ENCODE measurements at regions not wholly inside any gene's neighbourhood (a gene's known extent, or its start where the extent isn't known, plus 50 kb on each side); places are given as distances from the start of the nearest gene placed in this dataset.

DNA sequence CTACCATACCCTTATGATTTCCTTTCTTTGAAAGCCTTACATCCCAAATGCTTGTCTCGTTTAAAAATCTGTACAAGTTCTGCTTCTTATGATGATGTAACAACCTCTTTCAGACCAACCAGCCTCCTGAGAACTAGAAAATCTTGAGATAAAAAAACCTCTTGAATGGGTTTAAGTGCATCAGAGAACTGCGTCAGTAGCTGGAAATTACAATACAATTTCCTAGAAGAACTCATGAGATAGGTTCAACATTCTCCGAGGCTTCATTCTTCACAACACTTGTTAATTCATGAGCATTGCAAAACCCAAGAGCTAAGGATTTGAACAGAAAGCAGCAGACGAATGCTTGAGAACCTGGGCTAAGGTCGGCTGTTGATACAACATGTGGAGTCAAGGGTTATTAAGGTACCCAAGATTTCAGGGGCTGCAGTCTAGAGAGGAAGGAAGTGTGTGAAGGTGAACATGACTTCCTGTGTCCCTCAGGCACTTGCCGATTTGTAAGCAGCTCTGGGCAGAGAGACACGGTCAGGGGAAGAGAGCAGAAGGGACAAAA lies 286.0 kb downstream of the ICE1 start:
- Mint-ChIP-seq H3K27ac (no peak overlapping the region), H3K4me1 (ENCODE audit: low read depth in 2 of 2) (no peaks in the 10 kb centered on the region), H3K4me3 (no peak overlapping the region), H3K27me3 (peaks cover 5 to 8% of the 10 kb centered on the region in 2 donors), H3K9me3 (no peaks in the 10 kb centered on the region), H3K36me3 (no peaks in the 10 kb centered on the region)
- no peak for DNase-seq (ENCODE audit: low spot score)
- no peak for ATAC-seq

DNA sequence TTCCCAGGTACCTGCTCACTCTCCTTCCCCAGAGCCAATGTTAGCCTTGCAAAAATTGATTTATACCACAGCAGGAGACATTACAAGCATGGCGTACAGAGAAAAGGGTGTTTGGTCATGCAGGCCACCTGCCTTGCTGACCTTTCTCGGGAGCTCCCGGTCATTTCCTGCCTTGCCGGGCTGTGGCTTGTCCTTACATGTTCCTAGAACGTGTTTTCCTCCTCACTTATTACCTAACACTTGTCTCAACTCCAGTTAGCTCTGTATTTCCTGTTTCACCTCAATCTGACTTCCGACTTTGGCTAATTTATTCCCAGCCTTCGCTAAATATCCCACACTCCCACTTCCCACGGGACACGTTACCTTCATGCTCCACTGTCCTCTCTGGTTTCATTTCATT lies 282.5 kb downstream of the ICE1 start:
- H3K9me3 Mint-ChIP-seq: no peaks in the 10 kb centered on the region
- peaks cover 5 to 15% of the 10 kb centered on the region in 2 donors for H3K27me3 Mint-ChIP-seq
- no peaks in the 10 kb centered on the region for H3K4me1 Mint-ChIP-seq (ENCODE audit: low read depth in 2 of 2)
- no peak overlapping the region for H3K4me3 Mint-ChIP-seq
- no peak for ATAC-seq
- no peaks in the 10 kb centered on the region for H3K36me3 Mint-ChIP-seq
- DNase-seq (ENCODE audit: low spot score): no peak
- H3K27ac Mint-ChIP-seq: no peak overlapping the region

DNA sequence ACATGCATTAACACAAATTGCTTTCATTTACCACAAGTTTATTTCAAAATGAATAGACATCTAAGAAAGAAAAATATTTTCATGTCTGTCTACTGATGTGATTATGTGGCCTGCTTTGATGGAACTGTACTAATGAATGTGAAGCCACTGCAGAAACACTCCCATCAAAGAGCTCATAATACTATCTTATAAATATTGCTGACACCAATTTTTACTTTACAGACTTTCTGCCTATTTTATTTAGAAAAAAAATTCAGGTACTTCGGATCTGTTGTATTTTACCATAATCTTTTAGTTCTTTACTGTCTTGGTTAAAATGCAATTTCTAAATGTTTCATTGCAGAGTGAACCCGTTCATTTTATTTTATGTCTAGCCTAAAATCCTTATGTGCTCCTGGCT lies 281.9 kb downstream of the ICE1 start:
- Mint-ChIP-seq H3K4me3 (no peak overlapping the region), H3K4me1 (ENCODE audit: low read depth in 2 of 2) (no peaks in the 10 kb centered on the region), H3K9me3 (no peaks in the 10 kb centered on the region), H3K27ac (no peak overlapping the region), H3K27me3 (peaks cover 5 to 16% of the 10 kb centered on the region in 2 donors), H3K36me3 (no peaks in the 10 kb centered on the region)
- no peak for ATAC-seq
- no peak for DNase-seq (ENCODE audit: low spot score)

GRCh38 chr5:5702934-5703333 lies 280.5 kb downstream of the ICE1 start:
- Mint-ChIP-seq H3K4me1 (ENCODE audit: low read depth in 2 of 2) (no peaks in the 10 kb centered on the region), H3K9me3 (no peaks in the 10 kb centered on the region), H3K27me3 (peaks cover 5 to 16% of the 10 kb centered on the region in 2 donors), H3K27ac (no peak overlapping the region), H3K4me3 (no peak overlapping the region), H3K36me3 (no peaks in the 10 kb centered on the region)
- ATAC-seq (no peak), DNase-seq (ENCODE audit: low spot score) (no peak)

DNA sequence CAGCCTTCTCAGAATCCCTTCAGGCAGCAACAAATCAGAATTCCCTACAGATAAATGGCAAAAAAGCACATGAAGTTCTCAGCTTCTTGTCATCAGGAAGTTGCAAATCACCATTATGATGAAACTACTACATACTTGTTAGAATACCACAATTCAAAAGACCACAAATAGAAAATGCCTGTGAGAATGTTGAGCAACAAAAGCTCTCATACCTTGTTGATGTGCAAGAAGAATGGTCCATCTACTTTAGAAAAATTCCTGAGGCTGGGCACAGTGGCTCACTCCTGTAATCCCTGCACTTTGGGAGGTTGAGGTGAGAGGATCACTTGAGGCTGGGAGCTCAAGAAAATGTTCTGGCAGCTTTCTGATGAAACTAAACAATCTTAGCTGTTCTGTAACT lies 278.1 kb downstream of the ICE1 start:
- Mint-ChIP-seq H3K4me3 (no peak overlapping the region), H3K4me1 (ENCODE audit: low read depth in 2 of 2) (no peaks in the 10 kb centered on the region), H3K36me3 (no peaks in the 10 kb centered on the region), H3K9me3 (no peaks in the 10 kb centered on the region), H3K27ac (no peak overlapping the region), H3K27me3 (peaks cover 5 to 16% of the 10 kb centered on the region in 2 donors)
- no peak for DNase-seq (ENCODE audit: low spot score)
- no peak for ATAC-seq

GRCh38 chr5:5699062-5699461 lies 276.6 kb downstream of the ICE1 start:
- Mint-ChIP-seq H3K27ac (no peak overlapping the region), H3K27me3 (peaks cover 0 to 7% of the 10 kb centered on the region in 2 donors), H3K36me3 (no peaks in the 10 kb centered on the region), H3K4me1 (ENCODE audit: low read depth in 2 of 2) (no peaks in the 10 kb centered on the region), H3K4me3 (no peak overlapping the region), H3K9me3 (no peaks in the 10 kb centered on the region)
- DNase-seq (ENCODE audit: low spot score) (no peak), ATAC-seq (no peak)

DNA sequence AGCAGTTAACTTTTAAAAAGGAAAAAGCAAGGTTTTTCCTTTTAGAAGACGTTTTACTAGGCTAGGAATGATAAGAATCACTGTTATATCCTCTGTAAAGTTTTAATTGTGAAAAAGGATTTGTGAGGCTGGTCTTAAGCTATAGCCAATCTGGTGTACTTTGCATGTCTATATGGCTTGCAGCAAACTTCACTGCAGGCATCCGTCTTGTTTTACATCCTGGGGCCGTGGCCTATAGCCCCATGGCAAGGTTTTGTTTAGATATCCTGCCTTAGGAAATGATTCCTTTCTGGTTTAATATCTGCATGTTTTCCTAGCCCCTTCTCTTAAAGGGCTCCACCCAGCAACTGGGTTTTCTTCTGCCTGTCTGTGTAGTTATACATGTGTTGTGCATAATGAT lies 272.8 kb downstream of the ICE1 start:
- Mint-ChIP-seq H3K27me3 (peaks cover 0 to 11% of the 10 kb centered on the region in 2 donors), H3K4me1 (ENCODE audit: low read depth in 2 of 2) (no peaks in the 10 kb centered on the region), H3K36me3 (no peaks in the 10 kb centered on the region), H3K4me3 (no peak overlapping the region), H3K9me3 (peaks cover 4% of the 10 kb centered on the region), H3K27ac (no peak overlapping the region)
- DNase-seq (ENCODE audit: low spot score): no peak
- no peak for ATAC-seq

DNA sequence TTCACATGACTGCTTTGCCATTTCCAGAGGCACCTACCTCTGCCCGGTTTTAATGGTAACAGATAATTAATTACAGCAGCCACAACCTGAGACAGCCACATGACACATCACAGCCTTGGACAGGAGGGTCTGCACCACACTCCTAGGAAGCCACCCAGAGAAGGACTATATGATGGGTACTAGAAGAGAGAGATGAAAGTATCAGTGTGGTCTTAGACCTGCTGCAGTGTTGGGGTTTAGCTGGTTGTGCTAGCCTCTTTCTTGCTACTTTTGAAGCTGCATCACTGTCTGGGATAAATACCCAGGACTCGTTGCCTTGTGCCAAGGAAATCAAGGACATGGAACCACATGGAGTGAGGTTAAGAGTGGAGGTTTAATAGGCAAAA lies 266.4 kb downstream of the ICE1 start:
- H3K27ac Mint-ChIP-seq: no peak overlapping the region
- H3K36me3 Mint-ChIP-seq: peaks cover under 1% of the 10 kb centered on the region
- peaks cover 7 to 32% of the 10 kb centered on the region in 2 donors for H3K27me3 Mint-ChIP-seq
- DNase-seq (ENCODE audit: low spot score): no peak
- no peaks in the 10 kb centered on the region for H3K4me1 Mint-ChIP-seq (ENCODE audit: low read depth in 2 of 2)
- no peak overlapping the region for H3K4me3 Mint-ChIP-seq
- ATAC-seq: no peak
- H3K9me3 Mint-ChIP-seq: peaks cover 11% of the 10 kb centered on the region

DNA sequence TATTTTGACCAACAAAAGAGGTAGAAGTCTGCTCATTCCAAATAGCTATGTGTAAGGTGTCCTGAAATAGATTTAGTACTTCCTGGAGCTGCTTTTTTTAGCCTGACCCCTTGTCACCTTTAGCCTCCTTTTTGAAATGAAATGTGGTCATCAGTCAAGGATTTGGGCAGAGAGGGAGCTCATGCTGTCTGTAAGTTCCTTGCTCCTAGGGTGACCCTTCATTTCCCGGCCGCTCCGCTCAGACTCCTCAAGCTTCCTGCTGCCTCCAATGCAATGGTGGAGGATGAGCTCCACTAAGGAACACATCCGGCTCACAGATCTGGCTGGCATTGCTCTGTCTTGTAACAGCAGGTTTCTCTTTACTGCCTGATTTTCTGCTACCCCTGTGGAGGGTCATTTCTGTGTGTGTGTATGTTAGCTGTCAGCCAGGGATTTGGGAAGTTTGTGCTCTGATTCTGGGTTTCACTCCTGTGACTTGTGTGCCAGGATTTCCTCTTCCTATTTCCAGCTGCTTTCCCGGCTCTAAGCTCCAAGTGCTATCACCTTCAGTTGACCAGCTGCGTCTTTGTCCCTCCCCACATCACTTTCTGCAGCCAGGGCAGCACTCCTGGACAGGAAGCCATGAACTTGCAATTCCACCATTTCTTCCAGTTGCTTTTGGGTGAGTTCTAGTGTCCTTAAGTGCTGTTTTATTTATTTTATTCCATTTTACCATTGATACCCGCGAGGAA lies 265.9 kb downstream of the ICE1 start:
- no peaks in the 10 kb centered on the region for H3K4me1 Mint-ChIP-seq (ENCODE audit: low read depth in 2 of 2)
- no peak overlapping the region for H3K4me3 Mint-ChIP-seq
- H3K9me3 Mint-ChIP-seq: peaks cover 15% of the 10 kb centered on the region
- no peak overlapping the region for H3K27ac Mint-ChIP-seq
- ATAC-seq: no peak
- H3K27me3 Mint-ChIP-seq: peaks cover 7 to 37% of the 10 kb centered on the region in 2 donors
- no peak for DNase-seq (ENCODE audit: low spot score)
- peaks cover 4% of the 10 kb centered on the region for H3K36me3 Mint-ChIP-seq

DNA sequence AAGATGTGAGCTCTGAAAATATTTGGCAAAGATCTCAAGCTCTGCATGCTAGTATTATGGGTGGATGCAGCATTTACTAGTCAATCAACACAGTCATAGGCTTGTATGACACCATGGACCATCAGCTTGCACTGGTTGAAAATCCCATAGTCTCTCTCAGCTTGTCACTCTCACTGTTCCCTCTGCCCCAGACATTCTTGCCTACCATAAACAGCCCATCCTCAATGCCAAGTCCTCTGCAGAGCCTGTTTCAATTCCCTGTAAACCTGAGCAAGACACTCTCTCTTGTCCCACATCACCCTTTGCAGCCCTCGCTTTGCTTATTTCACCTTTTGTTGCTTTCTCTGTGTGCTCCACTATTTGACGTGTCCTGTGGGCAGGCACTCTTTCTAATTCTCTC lies 264.6 kb downstream of the ICE1 start:
- Mint-ChIP-seq H3K4me1 (ENCODE audit: low read depth in 2 of 2) (no peaks in the 10 kb centered on the region), H3K36me3 (peaks cover 4% of the 10 kb centered on the region), H3K27ac (no peak overlapping the region), H3K4me3 (no peak overlapping the region), H3K9me3 (peaks cover 15% of the 10 kb centered on the region), H3K27me3 (peaks cover 7 to 35% of the 10 kb centered on the region in 2 donors)
- DNase-seq (ENCODE audit: low spot score) (no peak), ATAC-seq (no peak)

DNA sequence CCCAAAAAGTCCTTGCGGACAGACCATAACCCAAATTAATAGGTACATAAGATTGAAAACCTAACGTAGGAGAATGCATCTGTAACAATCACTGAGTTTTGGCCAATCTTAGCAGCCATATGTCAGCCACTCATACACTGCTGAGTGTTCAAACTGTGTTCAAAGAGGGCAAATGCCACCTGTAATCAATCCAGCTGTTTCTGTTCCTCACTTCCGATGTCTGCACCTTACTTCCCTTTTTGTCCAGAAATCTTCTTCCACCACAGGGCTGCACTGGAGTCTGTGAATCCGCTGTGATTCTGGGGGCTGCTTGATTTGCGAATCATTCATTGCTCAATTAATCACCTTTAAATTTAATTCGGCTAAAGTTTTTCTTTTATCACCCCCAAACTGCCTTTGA lies 263.9 kb downstream of the ICE1 start:
- H3K27me3 Mint-ChIP-seq: peaks cover 7 to 29% of the 10 kb centered on the region in 2 donors
- H3K4me3 Mint-ChIP-seq: no peak overlapping the region
- no peaks in the 10 kb centered on the region for H3K4me1 Mint-ChIP-seq (ENCODE audit: low read depth in 2 of 2)
- H3K36me3 Mint-ChIP-seq: peaks cover 4% of the 10 kb centered on the region
- H3K27ac Mint-ChIP-seq: no peak overlapping the region
- DNase-seq (ENCODE audit: low spot score): no peak
- H3K9me3 Mint-ChIP-seq: peaks cover 12% of the 10 kb centered on the region
- no peak for ATAC-seq

DNA sequence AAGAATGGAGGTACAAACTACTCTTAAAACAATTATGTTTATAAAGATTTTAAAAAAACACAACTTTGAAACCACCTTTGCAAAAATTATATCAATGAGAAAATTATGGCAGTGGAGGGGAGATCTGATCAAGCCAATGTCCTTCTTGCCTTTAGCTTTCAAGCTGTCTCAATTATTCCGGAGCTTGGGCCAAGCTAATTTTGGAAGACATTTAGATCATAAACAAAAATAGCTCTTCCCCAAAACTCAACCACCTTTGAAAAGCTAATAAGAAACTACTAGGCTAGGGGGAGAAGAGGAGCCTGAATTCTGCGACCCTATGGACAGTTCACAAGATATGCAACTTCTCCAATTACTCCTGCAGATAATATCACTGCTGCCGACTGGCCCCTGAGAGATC lies 263.3 kb downstream of the ICE1 start:
- H3K4me1 Mint-ChIP-seq (ENCODE audit: low read depth in 2 of 2): no peaks in the 10 kb centered on the region
- H3K27ac Mint-ChIP-seq: no peak overlapping the region
- H3K36me3 Mint-ChIP-seq: peaks cover 4% of the 10 kb centered on the region
- H3K9me3 Mint-ChIP-seq: peaks cover 12% of the 10 kb centered on the region
- no peak overlapping the region for H3K4me3 Mint-ChIP-seq
- ATAC-seq (no peak), DNase-seq (ENCODE audit: low spot score) (no peak)
- peaks cover 7 to 29% of the 10 kb centered on the region in 2 donors for H3K27me3 Mint-ChIP-seq

- peaks cover 18% of the 10 kb centered on the region for H3K9me3 Mint-ChIP-seq
- no peak overlapping the region for H3K27ac Mint-ChIP-seq
- H3K27me3 Mint-ChIP-seq: peaks cover 3 to 26% of the 10 kb centered on the region in 2 donors
- H3K4me1 Mint-ChIP-seq (ENCODE audit: low read depth in 2 of 2): no peaks in the 10 kb centered on the region
- DNase-seq (ENCODE audit: low spot score) (no peak), ATAC-seq (no peak)
- no peak overlapping the region for H3K4me3 Mint-ChIP-seq
- peaks cover 4% of the 10 kb centered on the region for H3K36me3 Mint-ChIP-seq
These were observed 260.7 kb downstream of the ICE1 start for GRCh38 chr5:5683174-5683573.

DNA sequence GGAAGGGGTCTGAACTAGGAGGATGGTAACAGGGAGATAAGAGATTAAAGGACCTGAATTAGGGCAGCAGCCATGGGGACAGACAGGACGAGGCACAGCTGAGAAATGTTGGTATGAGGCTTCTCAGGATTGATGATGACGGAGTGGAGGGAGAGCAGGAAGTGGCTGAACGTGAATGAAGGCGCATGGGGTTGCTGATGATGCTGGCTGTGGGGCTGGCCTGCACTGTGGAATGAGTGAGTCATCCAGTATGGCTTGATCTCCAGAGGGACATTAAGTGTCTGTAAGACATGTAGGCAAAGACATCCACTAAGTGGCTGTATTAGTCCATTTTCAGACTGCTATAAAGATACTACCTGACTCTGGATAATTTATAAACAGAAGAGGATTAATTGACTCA lies 256.4 kb downstream of the ICE1 start:
- ATAC-seq: no peak
- no peaks in the 10 kb centered on the region for H3K4me1 Mint-ChIP-seq (ENCODE audit: low read depth in 2 of 2)
- no peak overlapping the region for H3K27ac Mint-ChIP-seq

GRCh38 chr5:5677738-5678137 lies 255.3 kb downstream of the ICE1 start:
- no peak overlapping the region for H3K27ac Mint-ChIP-seq
- ATAC-seq (no peak), DNase-seq (ENCODE audit: low spot score) (no peak)
- H3K4me1 Mint-ChIP-seq (ENCODE audit: low read depth in 2 of 2): no peaks in the 10 kb centered on the region
- H3K9me3 Mint-ChIP-seq: peaks cover 14% of the 10 kb centered on the region
- H3K27me3 Mint-ChIP-seq: peaks cover 3 to 23% of the 10 kb centered on the region in 2 donors
- H3K4me3 Mint-ChIP-seq: no peak overlapping the region
- peaks cover 6% of the 10 kb centered on the region for H3K36me3 Mint-ChIP-seq

More for the DNA sequence above, 256.4 kb downstream of the ICE1 start:
- peaks cover 19% of the 10 kb centered on the region for H3K9me3 Mint-ChIP-seq
- no peak for DNase-seq (ENCODE audit: low spot score)
- H3K27me3 Mint-ChIP-seq: peaks cover 3 to 28% of the 10 kb centered on the region in 2 donors
- H3K4me3 Mint-ChIP-seq: no peak overlapping the region
- H3K36me3 Mint-ChIP-seq: peaks cover 10% of the 10 kb centered on the region

Measured in natural killer cell treated with Interleukin-12 subunit alpha and Interleukin-12 subunit beta and Interleukin-15 and Interleukin-18, amount 100 ng/mL, for 72 hours (primary cell).